NCI-H1694 treated with DMSO at 0.1 percent for 48 hours (cell line): ENCODE measurements at regions not wholly inside any gene's neighbourhood (a gene's known extent, or its start where the extent isn't known, plus 50 kb on each side); places are given as distances from the start of the nearest gene placed in this dataset.

Source experiments
- DNase-seq: peaks from one replicate; lab custom pipeline; 2025; lab: John Stamatoyannopoulos, UW

DNA sequence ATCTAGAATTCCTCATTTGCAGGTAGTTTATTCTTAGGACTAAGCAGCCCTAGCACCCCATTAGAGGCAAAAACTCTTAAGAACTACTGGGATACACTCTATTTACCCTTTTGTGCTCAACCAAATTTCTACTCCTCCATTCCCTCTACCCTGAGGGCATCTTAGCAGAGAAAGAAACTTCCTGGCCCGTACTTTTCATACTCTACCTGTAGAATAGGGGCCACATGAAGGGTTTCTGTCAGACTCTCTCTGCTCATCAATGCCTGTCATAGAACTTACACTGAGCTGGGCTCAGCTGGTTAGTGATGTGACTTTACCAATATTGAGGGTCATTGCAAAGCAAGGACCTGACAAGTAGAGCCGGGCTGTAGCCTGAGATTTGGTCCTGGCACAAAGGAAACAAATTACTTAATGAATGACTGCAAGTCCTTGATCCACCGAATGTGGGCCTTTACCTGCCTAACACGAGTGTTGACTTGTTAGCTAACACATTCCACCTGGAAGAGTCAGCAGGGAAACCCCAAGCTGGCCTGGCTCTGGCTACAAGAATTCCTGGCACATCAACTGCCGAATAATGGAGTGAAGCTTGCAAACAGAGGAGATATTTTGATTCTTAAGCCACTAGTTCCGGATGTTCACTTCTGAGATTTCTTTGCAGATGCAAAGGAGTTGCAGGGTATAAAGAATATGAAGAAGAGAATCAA, 280.5 kb upstream of the JAG1 start:
- no peak for DNase-seq

DNA sequence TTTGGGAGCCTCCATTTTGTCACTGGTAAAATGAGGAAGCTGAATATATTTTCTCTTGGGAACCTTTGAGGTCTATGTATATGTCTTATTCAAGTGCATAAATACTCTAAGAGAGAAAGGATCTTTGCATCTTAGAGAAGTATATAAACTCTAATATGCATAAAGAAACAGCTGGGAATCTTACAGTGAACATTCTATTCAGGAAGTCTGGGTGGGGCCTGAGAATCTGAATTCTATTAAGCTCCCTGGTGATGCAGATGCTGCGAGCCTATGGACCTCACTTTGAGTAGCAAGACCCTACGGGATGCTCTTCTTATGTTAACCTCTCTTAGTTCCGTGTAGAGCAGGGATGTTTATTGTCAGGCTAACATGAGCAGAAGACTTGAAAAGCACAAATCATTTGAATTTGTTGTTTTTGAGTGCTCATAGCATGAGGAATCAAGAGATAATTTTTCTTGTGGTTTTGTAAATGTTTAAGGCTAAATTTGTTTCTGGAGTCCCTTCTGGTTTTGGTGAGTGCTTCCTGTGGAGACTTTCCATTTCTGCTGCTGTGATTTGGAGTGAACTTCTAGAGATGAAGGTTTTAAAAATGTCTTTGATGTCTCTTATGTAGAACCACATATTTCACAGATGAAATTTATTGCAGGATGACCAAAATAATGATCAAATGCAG, 281.2 kb upstream of the JAG1 start:
- no peak for DNase-seq

DNA sequence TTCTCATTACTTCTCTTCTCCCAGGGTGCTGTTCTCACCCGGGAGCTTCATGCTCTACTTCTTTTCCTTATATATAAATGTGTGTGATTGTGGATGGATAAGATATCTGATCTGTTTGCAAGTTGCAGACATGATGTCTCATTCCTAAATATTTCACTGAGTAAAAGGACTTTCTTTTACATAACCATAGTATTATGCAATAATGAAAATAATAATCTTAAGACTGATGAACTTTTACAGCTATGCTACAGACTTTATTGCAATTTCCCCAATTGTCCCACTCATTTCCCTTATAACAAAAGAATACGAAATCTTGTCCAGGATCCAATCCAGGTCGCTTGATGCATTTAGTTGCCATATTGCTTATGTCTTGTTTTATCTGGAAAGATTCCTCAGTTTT, 284.5 kb upstream of the JAG1 start:
- DNase-seq = no peak

DNA sequence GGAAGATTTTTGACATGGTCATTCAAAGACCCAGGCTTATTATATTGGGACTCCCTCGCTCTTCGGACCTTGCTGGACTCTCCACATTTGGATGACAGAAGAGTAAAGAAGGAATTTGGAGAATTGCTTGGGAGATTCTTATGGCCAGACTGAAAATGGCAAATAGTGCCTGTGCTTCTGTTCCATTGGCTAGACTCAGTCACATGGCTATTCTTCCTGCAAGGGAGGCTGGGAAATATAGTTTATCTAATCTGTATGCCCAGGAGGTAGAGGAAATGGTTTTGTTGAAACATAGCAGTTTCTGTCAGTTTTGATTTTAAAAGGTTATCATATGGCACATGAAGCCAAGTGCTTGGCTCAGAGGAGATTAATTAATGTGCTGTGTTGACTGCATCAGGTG, 286.6 kb upstream of the JAG1 start:
- no peak for DNase-seq

DNA sequence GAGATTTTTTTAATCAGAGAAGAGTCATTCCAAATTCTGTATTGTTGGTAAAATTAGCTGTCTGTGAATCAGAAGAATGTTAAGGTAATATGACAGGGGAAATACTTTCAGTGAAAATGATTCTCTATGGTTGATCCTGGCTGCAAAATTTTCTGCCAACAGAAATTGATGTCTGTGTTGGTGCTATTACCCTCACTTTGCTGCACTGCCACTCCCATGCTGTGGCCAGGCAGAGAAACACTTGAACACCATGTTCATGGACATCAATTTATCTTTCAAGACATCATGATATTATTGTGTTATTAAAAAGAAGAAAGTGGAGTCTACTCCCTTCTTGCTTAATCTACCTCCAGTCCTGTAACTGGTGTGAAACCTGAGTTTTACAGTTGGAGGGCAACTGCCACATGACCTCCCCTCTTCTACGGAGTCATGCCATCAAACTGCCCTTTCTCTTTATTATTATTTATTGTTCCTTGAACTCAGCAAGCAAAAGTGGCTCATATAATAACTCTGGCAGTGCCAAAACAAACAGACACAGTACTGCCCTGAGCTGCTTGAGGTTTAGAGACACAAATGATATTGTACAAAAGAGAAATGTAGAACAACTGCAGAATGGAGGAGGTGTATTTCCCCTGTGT, 288.0 kb upstream of the JAG1 start:
- DNase-seq = no peak

DNA sequence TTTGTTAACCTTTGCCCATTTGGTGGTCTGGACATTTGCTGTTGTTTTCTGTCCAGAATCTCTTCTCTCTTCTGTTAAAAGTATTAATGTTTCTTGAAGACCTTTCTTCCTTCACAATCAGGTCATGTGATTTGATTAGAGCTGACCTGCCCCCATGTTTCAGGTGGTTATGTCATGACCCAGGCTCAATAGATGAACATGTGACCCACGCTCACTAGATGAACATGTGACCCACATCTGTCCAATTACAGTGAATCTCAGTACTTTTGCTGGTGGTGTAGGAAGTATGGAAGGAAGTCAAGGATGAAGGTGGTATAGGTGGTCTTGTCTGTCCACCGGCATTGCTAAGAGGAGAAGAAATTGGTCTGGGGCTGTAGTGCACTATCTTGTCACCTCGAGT, 289.1 kb upstream of the JAG1 start:
- DNase-seq = no peak

DNA sequence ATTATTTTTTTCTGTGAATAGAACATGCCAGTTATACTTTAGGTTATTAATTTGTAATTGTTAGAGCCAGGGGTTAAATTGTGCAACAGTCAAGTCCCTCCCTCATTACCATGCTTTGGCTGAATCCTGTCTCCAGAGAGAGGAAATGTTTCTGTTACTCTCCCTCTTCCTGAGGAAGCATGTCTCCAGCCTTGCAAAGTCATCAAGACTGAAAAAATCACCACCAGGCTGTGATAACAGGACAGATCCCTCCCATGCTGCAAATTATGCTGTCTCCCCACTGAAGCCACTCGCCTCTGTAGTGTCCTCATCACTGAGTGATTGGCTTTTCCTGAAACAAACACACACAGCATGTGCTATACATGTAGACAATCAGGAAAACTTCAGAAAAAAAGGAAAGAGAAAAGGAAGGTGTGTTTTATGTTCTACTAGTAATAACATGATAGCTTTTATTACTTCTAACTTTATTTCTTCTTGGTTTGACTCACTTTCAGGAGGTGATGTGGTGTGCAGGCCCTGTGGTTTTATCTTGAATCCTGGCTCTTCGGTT, 290.0 kb upstream of the JAG1 start:
- DNase-seq = no peak

DNA sequence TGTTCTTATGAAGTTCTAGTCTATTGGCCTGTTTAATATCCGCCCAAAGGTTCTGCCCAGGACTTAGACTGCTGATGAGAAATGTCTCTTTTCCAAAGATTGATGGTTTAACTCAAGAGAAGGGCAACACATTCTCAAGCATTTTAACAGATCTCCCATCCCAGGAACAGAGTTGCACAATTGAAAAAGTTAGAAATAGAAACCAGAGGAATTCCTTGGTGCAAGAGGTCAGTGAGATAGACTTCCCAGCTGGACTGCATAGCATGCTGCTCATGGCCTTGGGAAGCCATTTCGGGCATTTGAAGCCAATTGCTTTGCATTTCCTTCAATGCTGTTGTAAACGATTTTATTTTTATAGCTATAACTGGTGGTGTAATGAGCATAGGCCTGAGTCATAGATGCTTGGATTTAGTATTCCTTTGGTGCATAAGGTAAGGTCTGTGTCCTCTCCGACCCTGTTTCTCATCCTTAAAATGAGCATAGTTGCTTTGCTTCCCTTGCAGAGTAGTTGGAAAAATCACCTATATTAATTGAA, 292.2 kb upstream of the JAG1 start:
- DNase-seq = no peak

DNA sequence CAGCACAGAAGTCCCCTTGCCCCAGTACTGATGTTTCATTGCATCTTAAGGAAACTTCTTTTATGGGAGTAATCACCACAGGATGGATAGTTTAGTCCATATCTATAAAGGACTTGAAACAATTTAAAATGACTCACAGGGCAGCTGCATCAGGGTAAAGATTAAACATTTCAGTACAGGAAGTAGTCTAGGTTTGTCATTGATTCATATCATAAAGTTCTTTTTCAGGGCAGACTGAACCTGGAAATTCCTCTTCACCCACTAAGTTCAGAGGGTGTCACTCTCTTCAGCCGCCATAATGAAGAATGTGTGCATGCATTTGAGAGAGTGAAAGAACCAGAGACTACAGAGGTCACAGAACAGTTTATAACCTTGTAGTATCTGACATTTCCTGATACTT, 296.3 kb upstream of the JAG1 start:
- no peak for DNase-seq

DNA sequence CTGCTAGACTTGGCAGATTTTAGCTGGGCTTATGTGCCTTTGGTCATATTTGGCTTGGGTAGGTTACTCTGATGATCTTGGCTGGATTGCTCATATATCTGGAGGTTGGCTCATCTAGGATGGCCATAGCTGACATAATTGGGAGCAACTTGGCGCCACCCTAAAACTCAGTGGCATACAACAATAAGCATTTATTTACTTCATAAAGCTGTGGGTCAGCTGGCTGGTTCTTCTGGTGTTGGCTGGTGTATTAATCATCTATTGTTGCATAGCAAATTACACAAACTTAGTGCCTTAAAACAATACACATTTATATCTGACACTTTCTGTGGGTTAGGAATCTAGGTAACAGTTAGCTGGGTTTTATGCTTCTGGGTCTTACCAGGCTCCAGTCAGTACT, 297.3 kb upstream of the JAG1 start:
- no peak for DNase-seq

DNA sequence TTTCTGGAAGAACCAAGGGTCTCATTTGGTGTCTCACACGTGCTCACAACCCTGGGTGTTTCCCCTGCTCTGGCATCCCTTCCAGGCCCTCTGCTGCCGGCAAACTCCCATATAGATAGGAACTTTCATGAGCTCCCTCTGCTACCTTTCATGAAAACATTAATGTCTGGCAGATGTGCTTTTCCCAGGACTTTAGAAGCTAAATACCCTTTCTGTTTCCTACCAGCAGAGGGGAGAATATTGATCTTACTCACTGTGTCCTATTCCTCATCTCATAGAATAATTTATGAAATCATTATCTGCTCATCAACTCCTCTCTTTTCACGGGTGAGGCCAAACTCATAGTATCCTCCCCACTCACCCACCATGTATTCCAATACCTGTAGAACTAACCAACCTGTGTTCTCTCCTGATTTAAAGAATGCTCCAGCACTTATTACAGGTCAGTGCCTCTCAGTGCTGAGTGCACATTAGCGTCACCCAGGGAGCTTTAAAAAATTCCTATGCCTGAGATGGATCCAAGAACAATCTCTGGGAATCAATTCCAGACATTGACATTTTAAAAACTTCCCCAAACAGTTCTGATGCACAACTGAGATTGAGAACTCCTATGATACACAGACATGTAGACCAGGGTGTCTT, 298.5 kb upstream of the JAG1 start:
- no peak for DNase-seq

DNA sequence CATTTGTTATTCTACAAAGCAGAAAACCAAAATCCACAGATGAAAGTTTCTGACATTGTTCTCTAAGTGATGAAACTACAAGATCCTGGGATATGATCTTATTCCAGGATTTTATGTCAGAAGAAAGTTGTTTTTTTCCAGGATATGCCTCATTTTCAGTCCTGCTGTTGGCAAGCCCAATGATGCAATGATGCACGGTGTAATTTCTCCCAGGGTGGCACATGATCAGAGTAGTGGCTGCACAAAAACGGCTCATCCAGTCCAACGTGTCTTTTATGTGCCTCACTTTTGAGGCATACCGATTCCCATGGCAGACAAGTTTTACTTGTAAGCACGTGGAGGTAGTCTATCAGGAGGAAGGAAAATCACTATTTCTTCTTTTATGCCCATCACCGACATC, 302.3 kb upstream of the JAG1 start:
- DNase-seq = no peak

DNA sequence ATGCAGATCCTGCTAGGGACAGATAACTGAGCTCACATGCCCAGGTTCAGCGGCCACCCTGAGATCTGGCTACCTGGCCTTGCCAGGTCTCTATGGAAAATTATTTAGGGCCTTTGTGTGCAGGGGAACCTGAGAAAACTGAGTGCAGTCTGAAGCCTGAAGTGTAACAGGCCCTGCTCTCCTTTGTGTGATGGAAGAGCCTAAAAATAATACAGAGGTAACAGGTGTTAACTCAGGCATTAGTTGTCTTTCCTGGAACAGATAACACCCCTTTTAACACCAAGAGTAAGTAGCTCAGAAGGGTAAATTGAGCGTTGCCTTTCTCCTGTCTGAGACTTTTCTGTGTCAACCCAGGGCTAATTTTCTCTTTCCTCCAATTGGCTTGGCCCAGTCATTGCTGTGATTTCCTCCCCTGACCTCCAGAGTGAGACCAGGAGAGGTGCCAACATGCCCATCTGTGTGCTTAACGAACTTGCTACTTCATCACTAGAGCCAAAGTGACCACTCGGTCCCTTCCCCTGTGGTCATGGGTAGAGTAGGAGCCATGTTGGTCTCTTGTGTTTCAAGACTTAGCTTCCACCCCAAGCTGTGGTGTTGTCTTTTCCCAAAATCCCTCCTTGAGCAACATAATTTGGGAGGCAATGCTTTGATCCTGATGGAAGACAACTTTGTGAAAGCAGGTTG, 304.4 kb upstream of the JAG1 start:
- no peak for DNase-seq

DNA sequence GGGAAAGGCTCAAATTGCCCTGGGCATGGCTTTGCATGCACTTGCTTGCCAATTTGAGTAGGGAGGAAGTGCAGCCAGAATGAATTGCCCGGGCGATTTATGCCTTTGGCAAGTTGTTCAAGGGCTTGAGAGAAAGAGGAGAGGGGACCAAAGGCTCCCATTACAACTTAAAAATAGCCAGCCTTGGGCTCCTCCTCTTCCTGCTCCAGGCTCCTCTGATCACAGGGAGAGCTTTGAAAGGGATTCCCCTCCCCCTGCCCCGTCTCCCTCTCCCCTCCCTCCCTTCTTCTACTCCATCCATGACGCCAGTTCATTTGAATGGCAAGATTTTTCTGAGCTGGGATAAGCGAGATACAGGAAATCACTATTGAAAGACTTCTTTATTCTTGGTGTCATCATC, 304.9 kb upstream of the JAG1 start:
- DNase-seq = no peak

DNA sequence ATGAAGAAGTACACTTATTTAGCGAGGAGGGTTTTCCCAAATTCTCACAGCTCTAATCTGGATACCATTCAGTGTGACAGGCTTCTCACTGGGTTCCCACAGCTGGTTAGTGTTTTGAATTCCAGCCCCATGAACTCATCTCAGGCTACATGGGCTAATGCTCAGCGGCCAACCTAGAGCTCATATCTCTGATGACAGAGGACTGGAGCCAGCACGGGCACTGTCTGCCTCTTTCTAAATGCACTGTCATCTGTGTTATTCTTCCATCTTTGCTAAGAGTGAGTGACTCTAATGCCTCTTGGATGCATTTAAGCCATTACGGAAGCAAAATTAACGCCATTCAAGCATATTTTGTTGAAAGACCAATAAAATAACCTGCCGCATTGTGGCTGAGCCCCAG, 308.9 kb upstream of the JAG1 start:
- no peak for DNase-seq

DNA sequence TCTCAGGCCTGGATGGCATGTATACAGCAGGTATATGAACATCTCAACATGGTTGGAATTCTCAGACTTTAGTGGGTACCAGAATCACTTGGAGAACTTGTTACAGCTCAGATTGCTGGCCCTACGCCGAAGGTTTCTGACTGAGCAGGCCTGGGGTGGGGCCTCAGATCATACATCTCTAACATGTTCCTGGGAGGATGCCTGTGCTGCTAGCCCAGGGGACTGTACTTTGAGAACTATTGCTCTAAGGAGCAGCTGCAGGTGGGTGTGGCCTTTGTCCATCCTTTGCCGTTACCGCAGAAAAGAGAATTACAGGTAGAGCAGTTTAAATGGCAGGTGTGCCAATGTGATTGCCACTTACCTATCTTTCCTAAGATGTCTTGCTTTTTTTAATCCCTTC, 310.5 kb upstream of the JAG1 start:
- DNase-seq = no peak

DNA sequence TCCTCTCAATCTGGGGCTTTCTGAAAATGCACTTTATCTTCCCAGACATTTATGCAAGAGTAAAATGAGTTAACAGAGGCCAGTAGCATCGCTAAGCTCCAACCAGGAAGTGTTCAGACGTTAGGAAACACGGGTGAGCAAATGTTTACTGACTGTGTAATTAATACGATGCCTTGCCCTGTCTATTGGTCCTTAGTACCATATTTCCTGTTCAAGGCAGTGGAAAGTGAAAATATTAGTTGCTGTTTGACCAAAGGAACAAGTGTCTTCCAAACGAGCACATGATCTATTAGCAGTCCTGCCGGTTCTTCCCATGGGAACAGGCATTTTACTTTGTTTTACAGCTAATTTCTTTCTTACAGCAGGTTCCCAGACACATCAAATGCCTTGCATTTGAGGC, 311.1 kb upstream of the JAG1 start:
- no peak for DNase-seq

DNA sequence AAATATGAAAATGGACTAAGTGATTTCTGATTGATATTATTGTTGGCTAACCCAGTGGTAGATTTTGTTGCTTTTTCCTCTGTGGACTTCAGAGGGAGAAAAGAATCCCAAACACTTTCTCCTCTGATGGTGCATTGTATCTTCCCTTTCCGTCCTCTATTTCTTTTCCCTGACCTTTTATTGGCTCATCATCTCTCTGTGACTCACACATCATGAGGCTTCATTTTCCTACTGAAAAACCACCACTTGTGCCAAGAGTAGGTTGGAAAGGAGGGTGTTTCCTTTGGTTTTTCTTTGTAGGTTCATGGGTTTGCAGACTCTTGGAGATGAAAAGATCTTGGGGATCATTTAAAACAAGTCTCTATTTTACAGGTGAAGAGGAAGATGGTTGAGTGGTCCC, 311.7 kb upstream of the JAG1 start:
- DNase-seq = no peak

DNA sequence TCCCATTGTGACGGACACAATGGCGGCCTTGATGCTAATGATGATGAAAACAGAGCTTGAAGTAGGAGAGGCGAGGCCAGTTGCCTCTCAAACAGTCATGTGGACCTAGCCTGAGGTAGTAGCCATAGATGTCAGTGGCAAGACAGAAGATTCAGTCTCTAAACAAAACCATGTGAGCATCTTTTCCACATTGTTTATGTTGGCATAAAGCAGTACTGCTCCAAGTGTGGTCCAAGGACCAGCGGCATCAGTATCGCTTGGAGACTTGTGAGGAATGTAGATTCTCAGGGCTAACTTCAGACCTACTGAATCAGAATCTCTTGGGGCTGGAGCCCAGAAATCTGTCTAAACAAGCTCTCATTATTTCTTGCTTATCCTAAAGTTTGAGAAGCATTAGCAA, 312.8 kb upstream of the JAG1 start:
- no peak for DNase-seq

DNA sequence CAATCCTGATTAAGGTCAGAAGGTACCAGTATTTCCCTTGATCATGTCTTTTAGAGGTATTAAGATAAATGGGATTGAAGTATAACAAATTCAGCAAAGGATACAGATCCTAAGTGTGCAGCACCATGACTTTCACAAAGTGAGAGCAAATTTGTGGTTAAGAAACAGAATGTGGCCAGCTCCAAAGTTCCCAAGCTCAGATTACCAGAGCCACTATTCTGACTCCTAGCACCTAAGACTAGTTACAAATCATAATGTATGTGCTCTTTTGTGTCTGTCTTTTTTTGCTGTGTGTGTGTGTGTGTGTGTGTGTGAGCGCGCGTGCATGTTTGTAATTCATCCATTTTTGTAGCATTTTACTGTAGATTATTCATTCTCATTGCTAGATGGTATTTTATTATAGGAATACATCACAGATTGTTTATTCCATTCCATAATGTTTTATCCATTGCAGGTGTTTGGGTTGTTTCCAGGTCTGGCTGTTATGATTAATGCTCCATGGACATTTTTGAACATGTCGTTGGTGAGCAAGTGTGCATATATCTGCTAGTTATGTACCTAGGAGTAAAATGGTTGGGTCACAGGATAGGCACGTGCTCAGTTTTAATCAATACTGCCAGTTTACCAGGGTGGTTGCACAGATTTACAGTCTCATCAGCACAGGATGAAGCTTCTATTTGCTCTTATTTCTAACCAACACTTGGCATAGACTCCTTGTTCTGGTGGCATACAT, 314.0 kb upstream of the JAG1 start:
- no peak for DNase-seq

DNA sequence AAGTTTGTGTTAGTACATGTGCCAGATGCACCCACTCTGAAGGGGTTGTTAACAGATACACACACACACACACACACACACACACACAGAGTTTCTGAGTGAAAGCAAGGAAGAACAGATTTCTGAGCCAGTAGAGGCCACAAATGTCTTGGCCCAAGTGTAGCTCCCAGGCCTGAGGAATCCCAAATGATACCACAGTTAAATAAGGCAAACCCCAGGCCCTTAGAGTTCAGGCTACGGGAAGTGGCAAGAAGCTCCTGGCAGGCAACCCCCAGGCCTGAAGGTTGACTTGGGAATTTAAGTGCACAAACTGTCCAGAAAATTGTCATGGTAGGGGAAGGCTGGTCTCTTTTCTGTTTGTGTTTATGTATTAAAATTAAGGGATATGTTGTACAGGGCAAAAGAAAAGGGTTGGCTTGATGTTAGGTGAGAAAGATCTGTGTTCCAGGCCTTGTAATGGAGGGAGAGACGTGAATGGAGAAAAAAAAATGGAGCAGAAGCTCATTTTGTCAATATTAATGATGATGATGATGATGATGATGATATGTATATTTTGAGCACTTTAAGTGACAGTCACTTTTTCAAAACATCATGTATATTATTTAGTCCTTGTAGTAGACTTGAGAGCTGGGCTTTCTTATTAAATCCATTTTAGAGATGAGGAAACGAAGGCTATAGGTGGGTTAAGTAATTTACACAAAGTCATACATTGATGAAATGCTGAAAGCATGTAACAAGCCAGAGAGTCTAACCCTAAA, 317.0 kb upstream of the JAG1 start:
- DNase-seq = no peak
